ENCODE measurements at regions not wholly inside any gene's neighbourhood (a gene's known extent, or its start where the extent isn't known, plus 50 kb on each side); places are given as distances from the start of the nearest gene placed in this dataset.
"Not testable (repeated sequence)": the region's sequence is repeated elsewhere in the genome, so short reads cannot be mapped to it uniquely, and the experiment has no call there.

DNA sequence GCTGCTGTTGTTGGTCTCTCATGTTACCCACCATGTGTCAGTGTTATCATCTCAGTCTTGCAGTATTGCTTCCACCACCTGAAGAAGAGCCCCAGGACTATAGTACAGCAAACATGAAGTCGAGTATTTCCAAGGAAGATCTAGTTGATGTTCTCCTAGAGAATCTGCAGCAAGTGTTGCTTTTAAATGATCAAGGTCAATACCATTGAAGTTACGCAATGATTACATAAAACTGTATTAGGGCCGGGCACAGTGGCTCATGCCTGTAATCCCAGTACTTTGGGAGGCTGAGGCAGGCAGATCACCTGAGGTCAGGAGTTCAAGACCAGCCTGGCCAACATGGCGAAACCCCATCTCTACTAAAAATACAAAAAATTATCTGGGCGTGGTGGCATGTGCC, 173.9 kb downstream of the TJP1 start:
- DNase-seq (ENCODE audit: low read depth in 1 of 2, low spot score in 1 of 2); in situ Hi-C loops (cut with HindIII; ENCODE audit: low pct_unique_long_range_greater_than_20kb, low sequenced_read_pairs): not testable (repeated sequence)

DNA sequence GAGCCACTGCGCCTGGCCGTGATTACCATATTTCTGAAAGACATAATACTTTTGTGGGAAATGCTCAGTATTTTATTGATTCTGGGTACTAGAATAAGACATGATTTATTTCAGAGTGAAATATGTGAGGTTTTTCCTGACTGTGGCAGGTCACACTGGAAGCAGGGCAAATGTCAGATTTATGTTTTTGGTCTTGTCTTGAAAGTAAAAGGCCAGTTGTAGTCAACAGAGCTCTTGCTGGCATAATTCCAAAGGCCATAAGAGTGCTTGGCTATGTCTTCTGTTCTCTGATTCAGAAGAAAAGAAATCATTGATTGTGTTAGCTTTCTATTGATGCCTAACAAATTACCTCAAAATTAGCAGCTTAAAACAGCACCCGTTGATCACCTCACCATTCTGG, 176.4 kb downstream of the TJP1 start:
- TF ChIP-seq JUND (IDR thresholded peaks at IDR 0.05; ENCODE audit: low read depth), result no peak
- no peak for DNase-seq (ENCODE audit: low read depth in 1 of 2, low spot score in 1 of 2)
- in situ Hi-C loops (cut with HindIII; ENCODE audit: low pct_unique_long_range_greater_than_20kb, low sequenced_read_pairs), result no loop called here

DNA sequence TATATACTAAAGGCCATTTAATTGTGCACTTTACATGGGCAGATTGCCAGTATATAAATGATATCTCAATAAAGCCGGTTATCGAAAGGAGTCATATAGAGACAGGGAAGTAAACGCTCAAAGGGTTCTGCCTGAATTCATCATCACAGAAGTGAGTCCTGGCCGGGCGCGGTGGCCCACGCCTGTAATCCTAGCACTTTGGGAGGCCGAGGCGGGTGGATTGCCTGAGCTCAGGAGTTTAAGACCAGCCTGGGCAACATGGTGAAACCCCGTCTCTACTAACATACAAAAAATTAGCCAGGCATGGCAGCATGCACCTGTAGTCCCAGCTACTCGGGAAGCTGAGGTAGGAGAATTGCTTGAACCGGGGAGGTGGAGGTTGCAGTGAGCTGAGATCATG, 177.9 kb downstream of the TJP1 start:
- DNase-seq (ENCODE audit: low read depth in 1 of 2, low spot score in 1 of 2); in situ Hi-C loops (cut with HindIII; ENCODE audit: low pct_unique_long_range_greater_than_20kb, low sequenced_read_pairs): not testable (repeated sequence)

DNA sequence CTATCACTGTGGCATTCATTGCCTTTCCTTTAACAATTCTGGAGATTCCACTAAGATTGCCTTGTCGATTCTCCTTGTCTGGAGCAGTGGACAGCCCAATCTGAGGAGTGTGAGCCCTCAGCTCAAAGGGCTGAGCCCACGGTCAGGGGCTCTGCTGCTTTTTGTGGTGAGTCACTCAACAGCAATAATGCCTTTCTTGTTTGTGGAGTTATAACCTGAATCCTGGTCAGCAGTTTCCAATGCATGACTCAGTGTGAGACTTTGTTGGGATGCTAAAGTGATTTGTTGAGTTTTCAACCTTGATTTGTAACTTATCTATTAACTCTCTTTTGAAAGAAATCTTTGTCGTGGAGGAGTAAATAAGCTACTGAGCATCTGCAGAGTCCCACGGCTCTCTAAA, 183.5 kb downstream of the TJP1 start:
- TF ChIP-seq JUND (IDR thresholded peaks at IDR 0.05; ENCODE audit: low read depth), result no peak
- no peak for DNase-seq (ENCODE audit: low read depth in 1 of 2, low spot score in 1 of 2)
- in situ Hi-C loops (cut with HindIII; ENCODE audit: low pct_unique_long_range_greater_than_20kb, low sequenced_read_pairs), result no loop called here

DNA sequence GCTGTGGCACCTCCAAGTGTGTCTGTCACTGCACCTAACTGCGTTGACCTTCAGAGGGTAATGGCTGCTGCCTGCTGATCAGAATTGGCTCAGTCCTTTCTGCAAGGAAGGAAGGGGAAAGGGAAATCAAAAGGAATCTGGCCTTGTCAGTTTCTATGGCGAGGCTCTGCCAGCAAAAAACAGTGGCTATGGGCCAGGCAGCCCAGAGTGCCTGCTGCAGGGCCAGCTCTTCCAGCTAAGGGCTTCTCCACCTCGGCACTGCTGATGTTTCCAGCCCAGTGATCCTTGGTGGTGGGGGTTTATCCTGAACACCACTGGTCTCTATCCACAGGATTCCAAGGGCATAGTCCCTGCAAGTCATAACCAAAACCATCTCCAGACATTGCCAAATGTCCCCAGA, 184.3 kb downstream of the TJP1 start:
- TF ChIP-seq JUND (IDR thresholded peaks at IDR 0.05; ENCODE audit: low read depth), result no peak
- DNase-seq (ENCODE audit: low read depth in 1 of 2, low spot score in 1 of 2), result no peak
- in situ Hi-C loops (cut with HindIII; ENCODE audit: low pct_unique_long_range_greater_than_20kb, low sequenced_read_pairs), result no loop called here

DNA sequence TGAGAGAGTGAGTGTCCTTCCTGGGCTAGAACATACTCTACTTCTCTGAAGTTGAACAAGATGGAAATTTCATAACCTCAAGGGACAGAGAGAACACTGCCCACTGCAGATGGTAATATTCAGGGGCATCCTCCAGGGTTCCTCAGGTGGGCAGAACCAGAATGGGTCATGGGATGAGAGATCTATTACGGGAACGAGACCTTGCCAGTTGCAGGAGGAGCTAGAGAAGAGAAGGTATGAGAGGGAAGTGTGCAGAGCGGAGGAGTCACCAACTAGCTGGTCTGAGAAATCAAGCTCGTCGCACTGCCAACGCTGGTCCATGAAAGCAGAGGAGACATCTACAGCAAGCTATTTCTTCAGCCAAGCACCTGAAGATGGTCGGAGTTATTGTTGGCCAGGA, 184.7 kb downstream of the TJP1 start:
- in situ Hi-C loops (cut with HindIII; ENCODE audit: low pct_unique_long_range_greater_than_20kb, low sequenced_read_pairs), result no loop called here

DNA sequence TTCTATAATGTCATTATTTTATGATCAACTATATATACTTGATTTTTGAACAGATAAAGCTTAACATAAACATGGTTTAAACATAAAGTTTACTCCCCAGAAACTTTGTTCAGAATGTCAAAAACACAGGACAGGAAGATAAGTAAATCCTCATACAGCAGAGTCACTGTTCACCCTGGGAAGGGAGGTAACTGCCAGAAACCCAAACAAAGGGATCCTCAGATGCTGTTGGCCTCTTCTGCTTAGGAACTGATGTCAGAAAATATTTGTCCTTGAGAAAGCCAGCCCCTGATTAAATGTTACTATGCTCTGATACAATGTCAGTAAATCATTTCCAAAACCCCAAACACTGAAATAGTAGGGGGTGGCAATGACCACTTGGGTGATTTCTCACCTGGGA, 185.3 kb downstream of the TJP1 start:
- DNase-seq (ENCODE audit: low read depth in 1 of 2, low spot score in 1 of 2), result no peak
- in situ Hi-C loops (cut with HindIII; ENCODE audit: low pct_unique_long_range_greater_than_20kb, low sequenced_read_pairs), result no loop called here
- TF ChIP-seq JUND (IDR thresholded peaks at IDR 0.05; ENCODE audit: low read depth), result no peak

More for the DNA sequence above, 184.7 kb downstream of the TJP1 start:
- no peak for TF ChIP-seq JUND (IDR thresholded peaks at IDR 0.05; ENCODE audit: low read depth)
- DNase-seq (ENCODE audit: low read depth in 1 of 2, low spot score in 1 of 2), result no peak

DNA sequence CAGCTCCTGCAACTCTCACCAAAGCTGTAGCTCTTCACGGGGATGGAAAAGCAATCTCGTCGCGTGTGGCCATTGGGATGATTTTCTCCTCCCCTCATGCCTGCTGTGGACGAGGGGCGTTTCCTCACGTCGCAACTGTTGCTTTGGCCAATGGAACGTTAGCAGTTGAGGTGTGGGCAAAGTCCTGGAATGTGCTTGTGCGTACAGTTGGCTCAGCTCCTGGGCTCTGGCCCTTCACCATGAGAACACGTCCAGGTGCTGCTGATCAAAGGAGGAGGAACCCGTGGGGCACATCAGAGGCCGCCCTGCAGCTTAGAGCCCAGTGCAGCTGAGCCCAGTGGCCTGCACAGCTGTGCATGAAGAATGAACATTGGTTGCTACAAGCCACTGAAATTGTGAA, 186.1 kb downstream of the TJP1 start:
- in situ Hi-C loops (cut with HindIII; ENCODE audit: low pct_unique_long_range_greater_than_20kb, low sequenced_read_pairs), result no loop called here
- TF ChIP-seq JUND (IDR thresholded peaks at IDR 0.05; ENCODE audit: low read depth), result no peak
- DNase-seq (ENCODE audit: low read depth in 1 of 2, low spot score in 1 of 2), result no peak

DNA sequence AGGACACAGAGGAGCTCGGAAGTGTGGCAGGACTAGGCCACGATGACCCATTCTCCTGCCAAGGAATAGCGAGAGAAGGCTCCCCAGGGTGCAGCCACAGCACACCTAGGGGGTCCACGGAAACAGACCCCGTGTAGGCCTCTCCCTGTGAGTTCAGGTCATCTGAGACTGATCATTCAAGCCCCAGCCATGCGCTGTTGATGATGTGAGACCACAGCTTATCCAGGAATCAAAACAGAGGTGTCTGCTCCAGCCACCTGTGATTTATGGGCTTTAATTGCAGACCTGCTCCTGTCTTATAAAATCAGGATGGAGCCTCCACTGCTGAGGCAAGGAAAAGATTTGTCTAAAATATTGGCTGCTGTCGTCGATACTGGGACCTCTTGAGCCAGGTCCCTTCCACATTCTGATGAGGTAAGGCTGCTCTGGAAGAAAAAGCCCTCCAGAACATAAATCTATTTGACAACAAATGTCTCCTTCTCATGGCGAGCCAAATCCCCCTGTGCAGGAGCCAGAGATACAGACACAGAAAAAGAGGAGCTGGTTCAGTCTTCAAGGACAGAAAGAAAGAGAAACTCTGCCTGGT, 186.7 kb downstream of the TJP1 start:
- TF ChIP-seq JUND (IDR thresholded peaks at IDR 0.05; ENCODE audit: low read depth), result no peak
- no peak for DNase-seq (ENCODE audit: low read depth in 1 of 2, low spot score in 1 of 2)
- in situ Hi-C loops (cut with HindIII; ENCODE audit: low pct_unique_long_range_greater_than_20kb, low sequenced_read_pairs), result no loop called here

DNA sequence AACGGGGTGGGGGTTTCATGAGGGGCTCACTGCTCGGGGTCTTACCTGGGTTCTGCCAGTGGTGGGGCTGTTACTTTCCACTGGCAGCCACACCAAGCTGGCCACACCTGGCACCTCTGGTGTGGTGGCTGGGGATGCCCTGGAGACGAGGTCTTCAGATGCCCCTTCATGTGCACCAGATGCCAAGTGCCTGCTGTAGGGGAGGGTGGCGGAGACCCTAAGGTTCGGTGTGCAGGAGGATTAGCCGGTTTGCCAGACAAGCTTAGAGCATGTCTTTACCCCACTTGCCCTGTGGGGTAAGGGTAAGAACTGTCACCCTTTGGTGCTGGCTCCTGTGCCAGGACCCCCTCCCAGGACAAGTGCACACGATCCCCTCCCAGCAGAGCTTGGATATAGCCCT, 188.3 kb downstream of the TJP1 start:
- no peak for TF ChIP-seq JUND (IDR thresholded peaks at IDR 0.05; ENCODE audit: low read depth)
- DNase-seq (ENCODE audit: low read depth in 1 of 2, low spot score in 1 of 2), result no peak
- in situ Hi-C loops (cut with HindIII; ENCODE audit: low pct_unique_long_range_greater_than_20kb, low sequenced_read_pairs), result no loop called here

DNA sequence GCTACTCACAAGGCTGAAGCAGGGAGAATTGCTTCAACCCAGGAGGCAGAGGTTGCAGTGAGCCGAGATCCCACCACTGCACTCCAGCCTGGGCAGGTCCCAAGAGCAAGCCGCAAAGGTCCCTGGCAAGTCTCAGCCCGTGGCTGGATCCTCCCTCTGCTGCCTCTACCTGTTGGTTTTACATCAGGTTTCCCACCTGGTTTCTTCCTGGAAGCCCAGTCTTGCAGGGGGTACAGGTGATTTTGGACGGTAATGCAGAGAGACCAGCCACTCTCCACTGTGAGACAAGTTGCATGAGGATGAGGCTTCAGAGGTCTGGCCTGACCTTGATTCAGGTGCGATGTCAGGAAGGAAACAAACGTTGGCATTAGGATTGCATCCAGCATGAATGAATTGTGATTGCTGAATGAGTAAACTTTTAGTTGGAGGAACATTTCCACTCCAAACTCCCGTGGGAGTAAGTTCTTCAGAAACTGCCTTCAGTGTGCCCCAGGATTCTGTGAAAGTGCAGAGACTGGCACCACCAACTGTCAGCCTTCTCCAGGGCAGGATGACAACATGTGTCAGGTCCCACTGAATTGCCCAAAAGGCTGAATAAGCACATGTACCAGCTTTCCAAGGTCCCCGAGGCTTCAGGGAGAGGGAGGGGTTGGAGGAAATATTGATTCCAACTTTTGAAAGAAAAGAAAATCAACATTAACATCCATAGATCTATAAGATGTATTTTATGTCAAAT, 189.4 kb downstream of the TJP1 start:
- no peak for DNase-seq (ENCODE audit: low read depth in 1 of 2, low spot score in 1 of 2)
- in situ Hi-C loops (cut with HindIII; ENCODE audit: low pct_unique_long_range_greater_than_20kb, low sequenced_read_pairs), result no loop called here
- no peak for TF ChIP-seq JUND (IDR thresholded peaks at IDR 0.05; ENCODE audit: low read depth)

DNA sequence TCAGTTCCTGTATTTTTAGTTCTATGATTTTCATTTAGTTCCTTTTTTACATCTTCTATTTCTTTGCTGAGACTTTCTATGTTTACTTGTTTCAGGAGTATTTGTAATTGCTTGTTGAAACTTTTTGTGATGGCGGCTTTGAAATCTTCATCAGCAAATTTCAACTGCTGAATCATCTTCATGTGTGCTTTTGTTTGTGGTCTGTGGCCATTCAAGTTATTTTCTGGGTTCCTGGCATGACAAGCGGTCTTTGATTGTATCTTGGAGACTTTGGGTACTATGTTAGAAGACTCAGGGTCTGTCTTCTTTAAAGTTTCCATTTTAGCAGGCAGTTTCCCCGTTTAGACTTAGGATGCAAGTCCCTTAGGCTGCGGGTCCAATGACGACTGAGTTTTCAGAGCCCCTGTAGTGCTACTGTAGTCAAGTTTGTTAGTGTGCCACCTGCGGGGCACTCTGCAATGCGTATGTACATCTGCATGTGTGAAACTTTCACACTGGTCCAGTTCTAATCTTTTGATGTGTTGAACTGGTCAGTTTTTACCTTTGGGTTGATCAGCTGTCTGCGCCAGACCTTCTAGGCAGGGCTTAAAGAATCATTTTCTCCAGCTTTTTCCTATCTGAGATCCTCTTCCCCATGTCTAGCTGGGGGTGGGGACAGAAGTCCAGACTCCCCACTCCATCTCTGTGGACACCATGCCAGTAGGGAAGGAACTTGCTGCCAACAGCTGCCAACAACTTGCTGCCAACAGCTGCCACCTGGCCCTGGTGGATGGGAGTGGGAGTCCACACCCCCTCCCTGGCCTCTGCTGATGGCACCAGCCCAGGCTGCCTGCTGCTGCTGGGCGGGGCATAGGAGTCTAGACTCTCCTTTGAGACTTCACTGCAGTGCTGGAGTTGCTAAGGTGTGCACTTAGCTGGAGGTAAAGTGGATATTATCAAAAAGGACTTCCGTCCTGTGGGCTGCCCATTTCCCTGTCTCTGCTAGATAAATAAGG, 190.9 kb downstream of the TJP1 start:
- DNase-seq (ENCODE audit: low read depth in 1 of 2, low spot score in 1 of 2), result no peak
- TF ChIP-seq JUND (IDR thresholded peaks at IDR 0.05; ENCODE audit: low read depth), result no peak
- in situ Hi-C loops (cut with HindIII; ENCODE audit: low pct_unique_long_range_greater_than_20kb, low sequenced_read_pairs), result no loop called here

DNA sequence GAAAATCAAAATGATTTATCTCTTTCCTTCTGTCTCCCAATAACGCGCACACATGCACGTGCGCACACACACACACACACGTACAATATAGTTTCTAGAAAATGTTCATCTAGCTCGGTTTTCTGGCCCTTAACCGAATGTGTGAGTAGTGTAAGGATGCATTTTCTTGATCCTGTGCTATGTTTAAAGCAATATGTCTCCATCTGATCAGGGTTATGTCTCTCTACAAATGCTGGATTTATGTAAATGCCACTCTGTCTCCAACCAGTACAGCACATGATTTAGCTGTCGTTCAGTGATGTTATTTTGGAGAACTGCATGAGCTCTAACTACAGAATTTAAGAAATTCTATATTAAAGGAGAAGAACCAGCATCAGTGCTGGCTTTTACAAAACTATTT, 198.0 kb downstream of the TJP1 start:
- in situ Hi-C loops (cut with HindIII; ENCODE audit: low pct_unique_long_range_greater_than_20kb, low sequenced_read_pairs), result no loop called here
- DNase-seq (ENCODE audit: low read depth in 1 of 2, low spot score in 1 of 2), result no peak
- no peak for TF ChIP-seq JUND (IDR thresholded peaks at IDR 0.05; ENCODE audit: low read depth)
